H1 (cell line): ENCODE measurements at regions not wholly inside any gene's neighbourhood (a gene's known extent, or its start where the extent isn't known, plus 50 kb on each side); places are given as distances from the start of the nearest gene placed in this dataset.

ENCODE experiments used
- CTCF ChIA-PET: fragments of 300-600 bp; sonication (Branson Sonifier 250); formaldehyde crosslinking; loops from one replicate; lab custom pipeline; 2021; ENCODE audit not compliant: partially characterized antibody; lab: Charles Lee
- POLR2A ChIA-PET: fragments of 300-600 bp; sonication (Branson Sonifier 250); formaldehyde crosslinking; loops from one replicate; lab custom pipeline; 2021; ENCODE audit warnings: inconsistent platforms; ENCODE audit not compliant: partially characterized antibody; lab: Charles Lee
- DNase-seq, 2 experiments: peaks; one replicate each; pipeline versions ENCODE4 v3.0.0 to v3.0.0-alpha.2; 2010 to 2022; ENCODE audit warnings: low spot score in 2 of 2, low read depth in 1 of 2, mixed read lengths in 1 of 2
- FAIRE-seq: peaks from 2 replicates; lab custom pipeline; 2011; peaks lifted over from hg19 to GRCh38; lab: Jason Lieb, UNC
- H2AFZ ChIP-seq: 2 replicates; pipeline ENCODE4 v1.8.1; 2012; ENCODE audit warnings: low read length, inconsistent platforms
- H2AK5ac ChIP-seq: 2 replicates; pipeline ENCODE4 v1.6.1; 2013; ENCODE audit warnings: low read depth, low read length
- H2BK120ac ChIP-seq: replicated peaks from 2 replicates; pipeline ENCODE3; 2013; ENCODE audit warnings: low read depth, low read length, inconsistent platforms
- H2BK12ac ChIP-seq: 2 replicates; pipeline ENCODE4 v1.6.1; 2013; ENCODE audit warnings: low read depth, low read length
- H2BK15ac ChIP-seq: 2 replicates; pipeline ENCODE4 v1.6.1; 2013; ENCODE audit warnings: low read length
- H2BK20ac ChIP-seq: 2 replicates; pipeline ENCODE4 v1.6.1; 2013; ENCODE audit warnings: low read length
- H2BK5ac ChIP-seq: 2 replicates; pipeline ENCODE4 v1.6.1; 2013; ENCODE audit warnings: low read depth, low read length
- H3K14ac ChIP-seq: 2 replicates; pipeline ENCODE4 v1.6.1; 2013; ENCODE audit warnings: inconsistent platforms; ENCODE audit not compliant: insufficient read length
- H3K18ac ChIP-seq: 2 replicates; pipeline ENCODE4 v1.6.1; 2013; ENCODE audit warnings: low read length; ENCODE audit errors: extremely low read depth
- H3K23ac ChIP-seq: 2 replicates; pipeline ENCODE4 v1.6.1; 2013; ENCODE audit warnings: inconsistent platforms; ENCODE audit not compliant: insufficient read length
- H3K23me2 ChIP-seq: 2 replicates; pipeline ENCODE4 v1.6.1; 2013; ENCODE audit warnings: low read depth, low read length
- H3K27ac ChIP-seq: 2 replicates; pipeline ENCODE4 v1.6.1; 2011; ENCODE audit warnings: low read depth, low read length, inconsistent platforms
- H3K27me3 ChIP-seq, 4 experiments: replicated peaks in 1 of 4; 1 replicate in 1 of 4; 2 replicates in 3 of 4; pipeline versions ENCODE4 v1.6.1 to v1.8.1; 2011 to 2013; ENCODE audit warnings: low read length in 3 of 4, mild to moderate bottlenecking in 3 of 4, inconsistent platforms in 2 of 4, mixed read lengths in 2 of 4, moderate library complexity in 1 of 4; ENCODE audit not compliant: control insufficient read depth in 3 of 4, insufficient read depth in 3 of 4; ENCODE audit errors: extremely low read depth in 1 of 4
- H3K36me3 ChIP-seq, 4 experiments: 2 replicates each; pipeline versions ENCODE4 v1.6.1 to v1.8.1; 2011 to 2013; ENCODE audit warnings: mild to moderate bottlenecking in 4 of 4, low read length in 3 of 4, moderate library complexity in 2 of 4, control low read depth in 1 of 4, inconsistent platforms in 1 of 4; ENCODE audit not compliant: insufficient read depth in 4 of 4, control insufficient read depth in 2 of 4
- H3K4ac ChIP-seq: replicated peaks from 2 replicates; pipeline ENCODE3; 2013; ENCODE audit warnings: low read length, low read depth, mixed read lengths, inconsistent platforms; ENCODE audit not compliant: insufficient read length
- H3K4me1 ChIP-seq, 4 experiments: replicated peaks in 1 of 4; 1 replicate in 1 of 4; 2 replicates in 3 of 4; pipeline versions ENCODE4 v1.6.1 to v1.8.1; 2011 to 2013; ENCODE audit warnings: low read length in 3 of 4, inconsistent platforms in 2 of 4, mixed read lengths in 1 of 4; ENCODE audit not compliant: insufficient read depth in 4 of 4, control insufficient read depth in 3 of 4
- H3K4me2 ChIP-seq, 2 experiments: 2 replicates each; pipeline versions ENCODE4 v1.6.1 to v1.8.1; 2011 to 2013; ENCODE audit warnings: low read depth in 2 of 2, low read length in 2 of 2, control low read depth in 1 of 2, inconsistent platforms in 1 of 2, mild to moderate bottlenecking in 1 of 2; ENCODE audit not compliant: insufficient read depth in 1 of 2
- H3K4me3 ChIP-seq, 4 experiments: fragments of 200-600, 300-600 bp in 1 of 4; sonication (generic), shearing (Covaris generic), sonication (Bioruptor Twin) in 1 of 4; 2 replicates each; pipeline versions ENCODE4 v1.5.1 to v1.8.1; 2011 to 2016; ENCODE audit warnings: low read length in 4 of 4, low read depth in 3 of 4, control low read depth in 2 of 4, inconsistent platforms in 2 of 4, mild to moderate bottlenecking in 2 of 4, mixed read lengths in 1 of 4, moderate library complexity in 1 of 4; ENCODE audit not compliant: insufficient read depth in 2 of 4; ENCODE audit errors: extremely low read depth in 1 of 4
- H3K56ac ChIP-seq: replicated peaks from 2 replicates; pipeline ENCODE3; 2013; ENCODE audit warnings: low read depth, mild to moderate bottlenecking, mixed read lengths, low read length, inconsistent platforms; ENCODE audit not compliant: insufficient read length
- H3K79me1 ChIP-seq: 2 replicates; pipeline ENCODE4 v1.6.1; 2013; ENCODE audit warnings: low read depth, low read length, control low read depth
- H3K79me2 ChIP-seq, 2 experiments: 2 replicates each; pipeline versions ENCODE4 v1.6.1 to v1.8.1; 2012 to 2013; ENCODE audit warnings: low read length in 2 of 2, mild to moderate bottlenecking in 2 of 2, inconsistent platforms in 1 of 2; ENCODE audit not compliant: insufficient read depth in 2 of 2, control insufficient read depth in 1 of 2
- H3K9ac ChIP-seq, 4 experiments: replicated peaks in 1 of 4; 1 replicate in 1 of 4; 2 replicates in 3 of 4; pipeline versions ENCODE4 v1.6.1 to v1.8.1; 2011 to 2013; ENCODE audit warnings: low read depth in 3 of 4, low read length in 3 of 4, control low read depth in 2 of 4, mild to moderate bottlenecking in 2 of 4, moderate library complexity in 2 of 4, inconsistent platforms in 1 of 4; ENCODE audit errors: extremely low read depth in 1 of 4
- H3K9me3 ChIP-seq, 2 experiments: 2 replicates each; pipeline versions ENCODE4 v1.6.1 to v1.8.1; 2012 to 2013; ENCODE audit warnings: mild to moderate bottlenecking in 2 of 2, moderate library complexity in 2 of 2, control low read depth in 1 of 2, inconsistent platforms in 1 of 2, low read depth in 1 of 2, low read length in 1 of 2, mixed read lengths in 1 of 2; ENCODE audit not compliant: insufficient read depth in 2 of 2
- H4K20me1 ChIP-seq, 2 experiments: replicated peaks in 1 of 2; 2 replicates each; pipeline versions ENCODE3 to v1.8.1; 2011 to 2013; ENCODE audit warnings: inconsistent platforms in 2 of 2, low read length in 2 of 2, mild to moderate bottlenecking in 1 of 2; ENCODE audit not compliant: insufficient read depth in 2 of 2, control insufficient read depth in 1 of 2
- H4K5ac ChIP-seq: 2 replicates; pipeline ENCODE4 v1.6.1; 2013; ENCODE audit warnings: low read length, low read depth, mixed read lengths, inconsistent platforms; ENCODE audit not compliant: insufficient read length
- H4K8ac ChIP-seq: 2 replicates; pipeline ENCODE4 v1.8.0; 2013; ENCODE audit warnings: mild to moderate bottlenecking, moderate library complexity, low read length, inconsistent platforms; ENCODE audit not compliant: insufficient read depth; ENCODE audit errors: extremely low read depth
- H4K91ac ChIP-seq: replicated peaks from 2 replicates; pipeline ENCODE3; 2013; ENCODE audit warnings: low read length, mixed read lengths, inconsistent platforms; ENCODE audit not compliant: insufficient read length
- CBX5 ChIP-seq: fragments of 300-800, 300-1000 bp; sonication (generic); IDR thresholded peaks from 2 replicates; pipeline ENCODE4 v1.7.1; 2016; ENCODE audit warnings: antibody characterized with exemption, low read length, low read depth
- FOSL1 ChIP-seq: IDR thresholded peaks from 2 replicates; pipeline ENCODE4 v1.6.1; 2011; ENCODE audit warnings: mild to moderate bottlenecking, low read depth, low read length, moderate library complexity; ENCODE audit not compliant: insufficient read depth
- HDAC2 ChIP-seq, 2 experiments: fragments of 300-600 bp in 1 of 2; sonication (generic) in 1 of 2; IDR thresholded peaks; 2 replicates each; pipeline ENCODE4 v1.6.1; 2011 to 2012; ENCODE audit warnings: low read depth in 2 of 2, low read length in 2 of 2, mild to moderate bottlenecking in 2 of 2, moderate library complexity in 2 of 2, borderline replicate concordance in 1 of 2, inconsistent platforms in 1 of 2
- JUND ChIP-seq: IDR thresholded peaks from 2 replicates; pipeline ENCODE4 v1.6.1; 2011; ENCODE audit warnings: mild to moderate bottlenecking, improper control_type of control experiment, low read length
- KDM5A ChIP-seq: fragments of 200-600 bp; IDR thresholded peaks from 2 replicates; pipeline ENCODE4 v1.7.1; 2012; ENCODE audit warnings: mild to moderate bottlenecking, low read length, inconsistent platforms, mixed read lengths
- PHF8 ChIP-seq: fragments of 200-600 bp; sonication (generic); conservative IDR thresholded peaks from 2 replicates; pipeline ENCODE4 v1.7.1; 2012; ENCODE audit warnings: low read depth, mild to moderate bottlenecking, inconsistent platforms, low read length, moderate library complexity
- POU5F1 ChIP-seq: IDR thresholded peaks from 2 replicates; pipeline ENCODE4 v1.6.1; 2011; ENCODE audit warnings: low read depth, mild to moderate bottlenecking, low read length, moderate library complexity
- RFX5 ChIP-seq: IDR thresholded peaks from 2 replicates; pipeline ENCODE4 v1.6.1; 2011; ENCODE audit warnings: low read depth, low read length, improper control_type of control experiment, borderline replicate concordance
- SAP30 ChIP-seq: fragments of 300-600 bp; sonication (generic); IDR thresholded peaks from 2 replicates; pipeline ENCODE4 v1.7.1; 2012; ENCODE audit warnings: low read length, moderate library complexity, mild to moderate bottlenecking, inconsistent platforms; ENCODE audit not compliant: insufficient read depth, insufficient replicate concordance
- SP2 ChIP-seq: IDR thresholded peaks from 2 replicates; pipeline ENCODE4 v1.6.1; 2012; ENCODE audit warnings: mild to moderate bottlenecking, low read length, inconsistent platforms
- SRF ChIP-seq: IDR thresholded peaks from 2 replicates; pipeline ENCODE4 v1.6.1; 2011; ENCODE audit warnings: mild to moderate bottlenecking, low read depth, low read length, moderate library complexity
- TBP ChIP-seq: IDR thresholded peaks from 2 replicates; pipeline ENCODE4 v1.6.1; 2011; ENCODE audit warnings: low read depth, low read length, improper control_type of control experiment
- YY1 ChIP-seq: IDR thresholded peaks from 2 replicates; pipeline ENCODE4 v1.6.1; 2011; ENCODE audit warnings: low read depth, mild to moderate bottlenecking, low read length
- ZNF274 ChIP-seq: IDR thresholded peaks from 2 replicates; pipeline ENCODE4 v1.7.0; 2012; ENCODE audit warnings: low read length, borderline replicate concordance; ENCODE audit errors: extremely low read depth
- WGBS, 2 experiments: shearing (Covaris generic) in 1 of 2; methylation state at CpG; one replicate each; pipeline versions ENCODE4 v1.1.6 to v1.1.7; 2013 to 2015; ENCODE audit warnings: low lambda C conversion rate in 2 of 2, mixed read lengths in 2 of 2, inconsistent platforms in 1 of 2, low coverage in 1 of 2, missing lambda C conversion rate in 1 of 2; ENCODE audit not compliant: insufficient replicate concordance in 2 of 2, insufficient coverage in 1 of 2, insufficient read length in 1 of 2; ENCODE audit errors: extremely low coverage in 1 of 2, missing lambda C conversion rate in 1 of 2; 5-methylcytosine and 5-hydroxymethylcytosine counted together

- Histone ChIP-seq H3K4me3 (no peak overlapping the region), H3K27me3 (no peaks in the 10 kb centered on the region), H4K8ac (no peak overlapping the region), H2BK15ac (no peak overlapping the region), H3K23ac (no peak overlapping the region)
- no peak for TF ChIP-seq SRF
- no peak for TF ChIP-seq PHF8
- TF ChIP-seq SAP30 = no peak
- TF ChIP-seq SP2 = no peak
- no peak for TF ChIP-seq FOSL1
- no peak for TF ChIP-seq JUND
- TF ChIP-seq YY1 = no peak
- no peak for TF ChIP-seq KDM5A
- TF ChIP-seq TBP = no peak
- no peak for TF ChIP-seq RFX5
- no peak for TF ChIP-seq POU5F1
- TF ChIP-seq HDAC2 (IDR thresholded peaks at IDR 0.05; ENCODE audit: borderline replicate concordance in 1 of 2, low read depth in 2 of 2, low read length in 2 of 2) = no peak
- no peak for TF ChIP-seq ZNF274
- no peak for TF ChIP-seq CBX5
- TF ChIP-seq, all 59 proteins: peak for 0
- Histone ChIP-seq H3K23me2 (no peaks in the 10 kb centered on the region), H2BK120ac (no peak overlapping the region), H4K20me1 (no peaks in the 10 kb centered on the region), H3K79me1 (no peaks in the 10 kb centered on the region), H2BK20ac (no peak overlapping the region), H4K91ac (no peak overlapping the region), H3K9me3 (0 out of 4 replicates have a peak, but pooled peaks cover 0 to 2% of the 10 kb centered on the region in 2 experiments), H3K4ac (no peak overlapping the region), H3K56ac (no peak overlapping the region), H3K14ac (no peak overlapping the region), H3K4me1 (peaks cover 0 to 3% (median 0%) of the 10 kb centered on the region in 4 experiments; a peak in 1 of 7 replicates), H2BK12ac (no peak overlapping the region), H3K36me3 (no peaks in the 10 kb centered on the region), H2BK5ac (no peak overlapping the region), H3K4me2 (no peak overlapping the region), H3K18ac (no peak overlapping the region), H4K5ac (no peak overlapping the region), H2AK5ac (no peak overlapping the region), H2AFZ (no peak overlapping the region), H3K27ac (no peak overlapping the region), H3K9ac (no peak overlapping the region), H3K79me2 (no peaks in the 10 kb centered on the region)
- ChIA-PET POLR2A (no interaction called here), CTCF (no interaction called here)
- DNase-seq = no peak
- WGBS, 2 experiments = 33% methylated on average over 1 of the region's 1 CpG; no CpG with 5 or more reads in 1 of the 2 experiments
- FAIRE-seq = no peak
Measured at GRCh38 chr4:136032391-136032790, 1499.9 kb downstream of the PCDH18 start.
